Kidney (tissue), 13 donors: ENCODE measurements at regions not wholly inside any gene's neighbourhood (a gene's known extent, or its start where the extent isn't known, plus 50 kb on each side); places are given as distances from the start of the nearest gene placed in this dataset.

Experiments used
- DNase-seq, 5 donors: peaks; one replicate each; pipeline ENCODE4 v3.0.0-alpha.2; 2013 to 2020
- FAIRE-seq: peaks from 2 replicates; lab custom pipeline; 2012; peaks lifted over from hg19 to GRCh38; lab: Jason Lieb, UNC
- H3K27ac ChIP-seq, 2 donors: one replicate each; pipeline ENCODE4 v1.7.0; 2013; ENCODE audit warnings: low read depth in 2 of 2, low read length in 2 of 2, inconsistent platforms in 1 of 2
- H3K27me3 ChIP-seq: one replicate; pipeline ENCODE4 v1.7.1; 2013; ENCODE audit warnings: low read length, inconsistent platforms; ENCODE audit not compliant: control insufficient read depth, insufficient read depth
- H3K36me3 ChIP-seq, 3 donors: one replicate each; pipeline versions ENCODE4 v1.7.0 to v1.7.1; 2013; ENCODE audit warnings: low read length in 3 of 3, control low read depth in 1 of 3, inconsistent platforms in 1 of 3; ENCODE audit not compliant: insufficient read depth in 3 of 3, control insufficient read depth in 2 of 3
- H3K4me1 ChIP-seq, 3 donors: one replicate each; pipeline versions ENCODE4 v1.7.0 to v1.7.1; 2013; ENCODE audit warnings: low read length in 3 of 3, inconsistent platforms in 1 of 3, low read depth in 1 of 3; ENCODE audit not compliant: control insufficient read depth in 2 of 3, insufficient read depth in 2 of 3
- H3K4me3 ChIP-seq, 3 donors: one replicate each; pipeline versions ENCODE4 v1.7.0 to v1.8.1; 2013; ENCODE audit warnings: low read length in 3 of 3, control low read depth in 1 of 3, inconsistent platforms in 1 of 3
- H3K9ac ChIP-seq, 3 donors: one replicate each; pipeline versions ENCODE4 v1.7.0 to v1.7.1; 2013; ENCODE audit warnings: low read length in 3 of 3, control low read depth in 1 of 3, inconsistent platforms in 1 of 3
- H3K9me3 ChIP-seq, 3 donors: one replicate each; pipeline versions ENCODE4 v1.7.0 to v1.7.1; 2013; ENCODE audit warnings: low read length in 3 of 3, control low read depth in 1 of 3, inconsistent platforms in 1 of 3; ENCODE audit not compliant: control insufficient read depth in 2 of 3, insufficient read depth in 1 of 3
- CTCF ChIP-seq: IDR thresholded peaks from 3 replicates; pipeline ENCODE4 v1.5.1; 2012; ENCODE audit warnings: mild to moderate bottlenecking, moderate library complexity, borderline replicate concordance; ENCODE audit not compliant: insufficient read depth; ENCODE audit errors: extremely low read depth
- intact Hi-C: fragments of 100-400 bp; cut with DNase I; formaldehyde crosslinking; loops from one replicate; pipeline ENCODE4 v1.11.1; 2022
- donor health status: control.
- donor health status: control.
- donor health status: control.
- donor health status: control.
- donor health status: control.
- donor health status: DM: yes; HTN: yes; CAD: no.
- donor health status: Normal renal cell carcinoma (clear cell type).

GRCh38 chr16:35734728-35735402, 2275.5 kb downstream of the TP53TG3F start:
- Histone ChIP-seq H3K9me3 (peaks cover 0 to 8% (median 2%) of the 10 kb centered on the region in 3 donors), H3K27ac (no peak overlapping the region), H3K4me1 (no peaks in the 10 kb centered on the region), H3K27me3 (no peaks in the 10 kb centered on the region), H3K4me3 (no peak overlapping the region), H3K9ac (no peak overlapping the region), H3K36me3 (no peaks in the 10 kb centered on the region)
- no peak for FAIRE-seq
- intact Hi-C loops = no loop called here
- no peak for TF ChIP-seq CTCF
- no peak for DNase-seq

GRCh38 chr16:35735403-35736251, 2276.2 kb downstream of the TP53TG3F start:
- TF ChIP-seq CTCF = no peak
- Histone ChIP-seq H3K27me3 (no peaks in the 10 kb centered on the region), H3K4me3 (no peak overlapping the region), H3K27ac (no peak overlapping the region), H3K9ac (no peak overlapping the region), H3K4me1 (no peaks in the 10 kb centered on the region), H3K36me3 (no peaks in the 10 kb centered on the region), H3K9me3 (peaks cover 0 to 3% (median 2%) of the 10 kb centered on the region in 3 donors)
- intact Hi-C loops = no loop called here
- FAIRE-seq = no peak
- peak in 1 of 5 donors; percentile 63 for DNase-seq

- intact Hi-C loops = no loop called here
- no peak overlapping the region for H3K27ac ChIP-seq
- no peak overlapping the region for H3K4me3 ChIP-seq
- DNase-seq (no peak), FAIRE-seq (no peak)
- H3K36me3 ChIP-seq = no peaks in the 10 kb centered on the region
- H3K27me3 ChIP-seq = no peaks in the 10 kb centered on the region
- no peak for TF ChIP-seq CTCF
- H3K9me3 ChIP-seq = peaks cover 0 to 3% (median 2%) of the 10 kb centered on the region in 3 donors
- no peak overlapping the region for H3K9ac ChIP-seq
- H3K4me1 ChIP-seq = no peaks in the 10 kb centered on the region
Measured at GRCh38 chr16:35736546-35736945, 2277.1 kb downstream of the TP53TG3F start.
